A549 (cell line): ENCODE measurements at regions not wholly inside any gene's neighbourhood (a gene's known extent, or its start where the extent isn't known, plus 50 kb on each side); places are given as distances from the start of the nearest gene placed in this dataset.

Source experiments
- ATAC-seq, 2 experiments: fragments of 200-7000 bp in 1 of 2; fragments of >200 bp in 1 of 2; cut with Nextera tagmentation in 1 of 2; cut with Tn5 transposase in 1 of 2; 3 replicates each; pipeline versions ENCODE4 v1.8.0 to v1.9.1; 2018 to 2020; ENCODE audit warnings: mild to moderate bottlenecking in 1 of 2, moderate library complexity in 1 of 2
- CTCF ChIA-PET: fragments of 300-600 bp; sonication (Branson Sonifier 250); formaldehyde crosslinking; extraction: SDS; loops from one replicate; lab custom pipeline; 2021; ENCODE audit warnings: antibody characterized with exemption, inconsistent platforms; lab: Yijun Ruan, JAX
- POLR2A ChIA-PET: fragments of 350-600 bp; formaldehyde crosslinking; extraction: SDS; loops from one replicate; lab custom pipeline; 2021; ENCODE audit warnings: antibody characterized with exemption, inconsistent platforms; lab: Yijun Ruan, JAX
- DNase-seq, 2 experiments: peaks; one replicate each; pipeline versions ENCODE4 v3.0.0 to v3.0.0-alpha.2; 2011 to 2016; ENCODE audit warnings: low read depth in 1 of 2, low spot score in 1 of 2
- FAIRE-seq: peaks from 2 replicates; lab custom pipeline; 2011; peaks lifted over from hg19 to GRCh38; lab: Jason Lieb, UNC
- H3K27ac ChIP-seq, 2 experiments: fragments of >200 bp; sonication (Bioruptor Twin); formaldehyde crosslinking; 3 replicates each; pipeline ENCODE4 v1.5.1; 2016 to 2017
- H3K4me1 ChIP-seq: fragments of >200 bp; sonication (Bioruptor Twin); formaldehyde crosslinking; 3 replicates; pipeline ENCODE4 v1.6.1; 2016
- H3K4me2 ChIP-seq: fragments of >200 bp; sonication (Bioruptor Twin); formaldehyde crosslinking; 3 replicates; pipeline ENCODE4 v1.6.1; 2016
- H3K4me3 ChIP-seq: fragments of >200 bp; sonication (Bioruptor Twin); formaldehyde crosslinking; 3 replicates; pipeline ENCODE4 v1.5.1; 2016
- H3K9me3 ChIP-seq: fragments of >200 bp; sonication (Bioruptor Twin); formaldehyde crosslinking; 3 replicates; pipeline ENCODE4 v1.6.1; 2016
- ATOH8 ChIP-seq: fragments of 250-450 bp; sonication (Bioruptor Pico); IDR thresholded peaks from 2 replicates; pipeline ENCODE4 v1.5.0; 2020; ENCODE audit warnings: low read depth, mild to moderate bottlenecking, moderate library complexity
- CBX2 ChIP-seq: fragments of 200-600 bp; sonication (generic); IDR thresholded peaks from 2 replicates; pipeline ENCODE4 v1.6.1; 2016; ENCODE audit warnings: low read depth, mild to moderate bottlenecking, borderline replicate concordance
- CBX8 ChIP-seq: fragments of 200-600 bp; sonication (generic); IDR thresholded peaks from 2 replicates; pipeline ENCODE4 v1.6.1; 2016
- E2F6 ChIP-seq: IDR thresholded peaks from 2 replicates; pipeline ENCODE4 v1.6.1; 2012; ENCODE audit warnings: low read depth, borderline replicate concordance
- EHMT2 ChIP-seq: fragments of 200-600 bp; sonication (generic); IDR thresholded peaks from 2 replicates; pipeline ENCODE4 v1.6.1; 2016; ENCODE audit warnings: antibody characterized with exemption, low read depth, mild to moderate bottlenecking, moderate library complexity
- EP300 ChIP-seq, 2 experiments: fragments of >200 bp; sonication (Bioruptor Twin); formaldehyde crosslinking; IDR thresholded peaks; 2 replicates in 1 of 2; 3 replicates in 1 of 2; pipeline ENCODE4 v1.6.1; 2016 to 2017
- FOSB ChIP-seq: fragments of 250-450 bp; sonication (Bioruptor Pico); IDR thresholded peaks from 2 replicates; pipeline ENCODE4 v1.5.0; 2020; ENCODE audit warnings: mild to moderate bottlenecking, moderate library complexity
- GATA3 ChIP-seq: IDR thresholded peaks from 2 replicates; pipeline ENCODE4 v1.6.1; 2012; ENCODE audit warnings: borderline replicate concordance
- HDAC2 ChIP-seq: fragments of 200-600 bp; sonication (generic); IDR thresholded peaks from 2 replicates; pipeline ENCODE4 v1.6.1; 2016
- HEYL ChIP-seq: fragments of 250-450 bp; sonication (Bioruptor Pico); IDR thresholded peaks from 2 replicates; pipeline ENCODE4 v1.8.0; 2021; ENCODE audit warnings: mild to moderate bottlenecking, moderate library complexity
- HOXA7 ChIP-seq: fragments of 250-450 bp; sonication (Bioruptor Pico); IDR thresholded peaks from 2 replicates; pipeline ENCODE4 v1.5.0; 2020; ENCODE audit warnings: mild to moderate bottlenecking, moderate library complexity
- HOXB5 ChIP-seq: fragments of 250-450 bp; sonication (Bioruptor Pico); IDR thresholded peaks from 2 replicates; pipeline ENCODE4 v1.5.0; 2020; ENCODE audit warnings: mild to moderate bottlenecking, moderate library complexity
- KDM5A ChIP-seq: fragments of 200-600 bp; sonication (generic); IDR thresholded peaks from 2 replicates; pipeline ENCODE4 v1.6.1; 2016; ENCODE audit warnings: antibody characterized with exemption, mild to moderate bottlenecking
- MYC ChIP-seq: IDR thresholded peaks from 2 replicates; pipeline ENCODE4 v1.6.1; 2012; ENCODE audit warnings: mild to moderate bottlenecking, inconsistent platforms, low read length, improper control_type of control experiment, borderline replicate concordance
- NPAS2 ChIP-seq: fragments of 250-450 bp; sonication (Bioruptor Pico); IDR thresholded peaks from 2 replicates; pipeline ENCODE4 v1.8.0; 2022; ENCODE audit warnings: mild to moderate bottlenecking, moderate library complexity, borderline replicate concordance
- NR3C1 ChIP-seq: fragments of >200 bp; sonication (Bioruptor Twin); formaldehyde crosslinking; IDR thresholded peaks from 3 replicates; pipeline ENCODE4 v1.6.1; 2017
- PHF8 ChIP-seq: fragments of 200-600 bp; sonication (generic); IDR thresholded peaks from 2 replicates; pipeline ENCODE4 v1.6.1; 2016; ENCODE audit warnings: low read depth, mild to moderate bottlenecking, antibody characterized with exemption, moderate library complexity, borderline replicate concordance
- POLR2AphosphoS2 ChIP-seq: conservative IDR thresholded peaks from 2 replicates; pipeline ENCODE4 v1.6.1; 2012; ENCODE audit warnings: low read length, improper control_type of control experiment, inconsistent platforms
- RAD21 ChIP-seq, 2 experiments: fragments of >200 bp in 1 of 2; sonication (Bioruptor Twin) in 1 of 2; formaldehyde crosslinking in 1 of 2; IDR thresholded peaks in 1 of 2; conservative IDR thresholded peaks in 1 of 2; 2 replicates in 1 of 2; 3 replicates in 1 of 2; pipeline ENCODE4 v1.6.1; 2012 to 2018; ENCODE audit warnings: inconsistent platforms in 1 of 2
- RCOR1 ChIP-seq: fragments of 150-350 bp; IDR thresholded peaks from 2 replicates; pipeline ENCODE4 v1.6.1; 2014; ENCODE audit warnings: antibody characterized with exemption, low read length, low read depth
- RNF2 ChIP-seq: fragments of 200-600 bp; sonication (generic); IDR thresholded peaks from 2 replicates; pipeline ENCODE4 v1.6.1; 2016; ENCODE audit warnings: low read depth, mild to moderate bottlenecking, antibody characterized with exemption, moderate library complexity, borderline replicate concordance
- SMC3 ChIP-seq: fragments of >200 bp; sonication (Bioruptor Twin); formaldehyde crosslinking; IDR thresholded peaks from 3 replicates; pipeline ENCODE4 v1.6.1; 2018; ENCODE audit warnings: inconsistent platforms
- SREBF2 ChIP-seq: fragments of 450-650 bp; IDR thresholded peaks from 2 replicates; pipeline ENCODE4 v1.6.1; 2014; ENCODE audit warnings: mild to moderate bottlenecking, moderate library complexity
- TFCP2L1 ChIP-seq: fragments of 250-450 bp; sonication (Bioruptor Pico); IDR thresholded peaks from 2 replicates; pipeline ENCODE4 v1.5.0; 2021; ENCODE audit warnings: mild to moderate bottlenecking
- USF2 ChIP-seq: fragments of 450-650 bp; IDR thresholded peaks from 2 replicates; pipeline ENCODE4 v1.6.1; 2014; ENCODE audit warnings: antibody characterized with exemption
- ZSCAN20 ChIP-seq: fragments of 250-450 bp; sonication (Bioruptor Pico); IDR thresholded peaks from 2 replicates; pipeline ENCODE4 v1.8.0; 2022; ENCODE audit warnings: mild to moderate bottlenecking, moderate library complexity
- WGBS: methylation state at CpG from one replicate; pipeline ENCODE4 v1.1.6; 2017; ENCODE audit errors: missing lambda C conversion rate; 5-methylcytosine and 5-hydroxymethylcytosine counted together

- ATAC-seq (no peak), DNase-seq (no peak), FAIRE-seq (no peak)
- Histone ChIP-seq H3K4me2 (no peak overlapping the region), H3K4me3 (no peak overlapping the region), H3K27ac (peak overlapping the region in 1 of 2 experiments; percentile 84; a peak in 3 of 6 replicates), H3K4me1 (peaks cover 24% of the 10 kb centered on the region), H3K9me3 (no peaks in the 10 kb centered on the region)
- 88% methylated on average over 12 of the region's 12 CpGs for WGBS
- POLR2A ChIA-PET = no interaction called here
- CTCF ChIA-PET = no interaction called here
- TF ChIP-seq SREBF2 (no peak), GATA3 (no peak), RCOR1 (no peak), ATOH8 (CRISPR knock-in tag) (no peak), NPAS2 (CRISPR knock-in tag) (no peak), EP300 (IDR thresholded peaks at IDR 0.05) (no peak), HOXB5 (no peak), HOXA7 (no peak), TFCP2L1 (CRISPR knock-in tag) (no peak), ZSCAN20 (no peak), SMC3 (no peak), EHMT2 (no peak), CBX8 (no peak), RAD21 (conservative IDR thresholded peaks at IDR 0.05 in 1 of 2, IDR thresholded peaks at IDR 0.05 in 1 of 2) (no peak), HDAC2 (no peak)
These were observed 313.6 kb upstream of the ZMIZ1 start for GRCh38 chr10:78755063-78755701.

GRCh38 chr10:78755877-78756455 is 312.8 kb upstream of the ZMIZ1 start:
- ChIA-PET POLR2A (no interaction called here), CTCF (interaction anchor here (0.9 kb wide), 1 partner anchor 709 kb away, joined by 4 read pairs; no protein-coding TSS in a partner anchor)
- no peak overlapping the region for H3K4me3 ChIP-seq
- ATAC-seq (no peak), DNase-seq (no peak), FAIRE-seq (no peak)
- peak overlapping the region; percentile 72 for H3K4me2 ChIP-seq
- no peaks in the 10 kb centered on the region for H3K9me3 ChIP-seq
- H3K4me1 ChIP-seq = peaks cover 24% of the 10 kb centered on the region
- WGBS = 71% methylated on average over 3 of the region's 3 CpGs
- peak overlapping the region; percentile 61 to 84 for H3K27ac ChIP-seq
- no peak for TF ChIP-seq HDAC2
- no peak for TF ChIP-seq E2F6
- no peak for TF ChIP-seq KDM5A

GRCh38 chr10:78756604-78757343 is 312.0 kb upstream of the ZMIZ1 start:
- peak; percentile 80 to 93 for DNase-seq
- Histone ChIP-seq H3K4me2 (peak overlapping the region; percentile 72), H3K27ac (peak overlapping the region; percentile 66 to 84), H3K4me3 (no peak overlapping the region), H3K9me3 (no peaks in the 10 kb centered on the region), H3K4me1 (peaks cover 24% of the 10 kb centered on the region)
- peak; percentile 93 to 95 for ATAC-seq
- 37% methylated on average over 16 of the region's 18 CpGs for WGBS
- ChIA-PET POLR2A (interaction anchor here (1.1 kb wide), 1 partner anchor 217 kb away, joined by 6 read pairs; no protein-coding TSS in a partner anchor), CTCF (interaction anchor here (0.8 to 1.0 kb wide), 3 partner anchors 10 to 709 kb away, joined by 3 to 4 read pairs (median 4); no protein-coding TSS in a partner anchor)
- FAIRE-seq = peak; percentile 68
- TF ChIP-seq SMC3 (peak; percentile 43; the same call in 2 of the 3 replicates), RNF2 (no peak), RAD21 (conservative IDR thresholded peaks at IDR 0.05 in 1 of 2, IDR thresholded peaks at IDR 0.05 in 1 of 2) (peak; percentile 12 to 44; a peak in 3 of 5 replicates), FOSB (no peak), CBX2 (no peak), HEYL (CRISPR knock-in tag) (no peak), HOXA7 (no peak), ATOH8 (CRISPR knock-in tag) (no peak), MYC (no peak), HDAC2 (no peak), NR3C1 (no peak), PHF8 (no peak), USF2 (peak; percentile 62), POLR2AphosphoS2 (no peak)
